Endodermal cell (in vitro differentiated cells): ENCODE measurements at regions not wholly inside any gene's neighbourhood (a gene's known extent, or its start where the extent isn't known, plus 50 kb on each side); places are given as distances from the start of the nearest gene placed in this dataset.

Source experiments
- DNase-seq: peaks from one replicate; pipeline ENCODE4 v3.0.0-alpha.2; 2017
- H3K27ac ChIP-seq: 2 replicates; pipeline ENCODE4 v1.5.1; 2013; ENCODE audit warnings: mild to moderate bottlenecking, low read depth, low read length, moderate library complexity
- H3K27me3 ChIP-seq: 2 replicates; pipeline ENCODE4 v1.6.1; 2013; ENCODE audit warnings: mild to moderate bottlenecking, low read length, moderate library complexity; ENCODE audit not compliant: insufficient read depth, control insufficient read depth, poor library complexity, severe bottlenecking
- H3K36me3 ChIP-seq: 2 replicates; pipeline ENCODE4 v1.7.0; 2013; ENCODE audit warnings: mild to moderate bottlenecking, low read length, moderate library complexity; ENCODE audit not compliant: control insufficient read depth, insufficient read depth
- H3K4me1 ChIP-seq: one replicate; pipeline ENCODE4 v1.7.0; 2013; ENCODE audit warnings: low read length; ENCODE audit not compliant: control insufficient read depth, insufficient read depth
- H3K4me3 ChIP-seq: 2 replicates; pipeline ENCODE4 v1.5.1; 2013; ENCODE audit warnings: mild to moderate bottlenecking, low read length, moderate library complexity
- H3K9ac ChIP-seq: 2 replicates; pipeline ENCODE4 v1.6.1; 2013; ENCODE audit warnings: mild to moderate bottlenecking, low read length, moderate library complexity; ENCODE audit not compliant: poor library complexity, severe bottlenecking; ENCODE audit errors: extremely low read depth
- H3K9me3 ChIP-seq: 2 replicates; pipeline ENCODE4 v1.6.1; 2013; ENCODE audit warnings: mild to moderate bottlenecking, low read length, moderate library complexity; ENCODE audit not compliant: control insufficient read depth
- H3K27ac Mint-ChIP-seq: 2 replicates; pipeline ENCODE4 v1.8.0; 2020; ENCODE audit warnings: mixed read lengths
- H3K27me3 Mint-ChIP-seq: 2 replicates; pipeline ENCODE4 v1.8.0; 2021; ENCODE audit warnings: mild to moderate bottlenecking, mixed read lengths; ENCODE audit not compliant: insufficient read depth
- H3K36me3 Mint-ChIP-seq: 2 replicates; pipeline ENCODE4 v1.8.0; 2020; ENCODE audit warnings: low read depth, mixed read lengths
- H3K4me1 Mint-ChIP-seq: 2 replicates; pipeline ENCODE4 v1.8.0; 2020; ENCODE audit warnings: mixed read lengths
- H3K4me3 Mint-ChIP-seq: 2 replicates; pipeline ENCODE4 v1.8.0; 2020; ENCODE audit warnings: mild to moderate bottlenecking, moderate library complexity, mixed read lengths
- H3K9me3 Mint-ChIP-seq: 2 replicates; pipeline ENCODE4 v1.8.0; 2020; ENCODE audit warnings: mild to moderate bottlenecking, mixed read lengths
- WGBS, 2 experiments: methylation state at CpG; one replicate each; pipeline versions ENCODE4 v1.1.5 to v1.1.7; 2013; ENCODE audit warnings: missing lambda C conversion rate in 2 of 2, mixed read lengths in 1 of 2; ENCODE audit not compliant: insufficient coverage in 1 of 2, insufficient read length in 1 of 2; 5-methylcytosine and 5-hydroxymethylcytosine counted together
- TF ChIP-seq, protein P1 (sequence below): fragments of 200-600 bp; sonication (generic); conservative IDR thresholded peaks from 2 replicates; pipeline ENCODE4 v1.5.0; 2021; ENCODE audit warnings: antibody characterized with exemption, mild to moderate bottlenecking

DNA sequence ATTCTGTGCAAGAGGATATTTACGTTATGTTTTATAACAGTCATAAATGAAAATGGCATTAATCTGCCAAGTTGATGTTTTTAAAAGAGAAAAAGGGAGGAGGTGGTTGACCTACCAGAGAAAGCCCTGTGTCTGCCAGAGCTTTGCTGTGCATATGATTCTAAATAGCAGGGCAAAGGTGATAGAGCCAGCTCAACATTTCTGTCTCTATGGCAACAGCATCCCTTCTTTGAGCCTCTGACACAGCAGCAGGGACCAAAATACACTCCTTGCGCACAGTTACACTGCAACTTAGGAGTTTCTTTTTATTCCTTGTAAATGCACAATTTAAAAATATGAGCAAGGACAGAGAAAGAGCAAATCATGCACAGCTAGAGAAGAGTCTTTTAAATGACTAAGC, 133.3 kb upstream of the RAI2 start:
- H3K27me3 ChIP-seq = no peaks in the 10 kb centered on the region
- Mint-ChIP-seq H3K9me3 (peaks cover 29% of the 10 kb centered on the region), H3K27me3 (no peaks in the 10 kb centered on the region), H3K27ac (no peak overlapping the region), H3K36me3 (no peaks in the 10 kb centered on the region), H3K4me3 (no peak overlapping the region), H3K4me1 (peaks cover 10% of the 10 kb centered on the region)
- H3K9ac ChIP-seq = no peak overlapping the region
- H3K27ac ChIP-seq = no peak overlapping the region
- H3K36me3 ChIP-seq = no peaks in the 10 kb centered on the region
- TF ChIP-seq, protein P1, sequence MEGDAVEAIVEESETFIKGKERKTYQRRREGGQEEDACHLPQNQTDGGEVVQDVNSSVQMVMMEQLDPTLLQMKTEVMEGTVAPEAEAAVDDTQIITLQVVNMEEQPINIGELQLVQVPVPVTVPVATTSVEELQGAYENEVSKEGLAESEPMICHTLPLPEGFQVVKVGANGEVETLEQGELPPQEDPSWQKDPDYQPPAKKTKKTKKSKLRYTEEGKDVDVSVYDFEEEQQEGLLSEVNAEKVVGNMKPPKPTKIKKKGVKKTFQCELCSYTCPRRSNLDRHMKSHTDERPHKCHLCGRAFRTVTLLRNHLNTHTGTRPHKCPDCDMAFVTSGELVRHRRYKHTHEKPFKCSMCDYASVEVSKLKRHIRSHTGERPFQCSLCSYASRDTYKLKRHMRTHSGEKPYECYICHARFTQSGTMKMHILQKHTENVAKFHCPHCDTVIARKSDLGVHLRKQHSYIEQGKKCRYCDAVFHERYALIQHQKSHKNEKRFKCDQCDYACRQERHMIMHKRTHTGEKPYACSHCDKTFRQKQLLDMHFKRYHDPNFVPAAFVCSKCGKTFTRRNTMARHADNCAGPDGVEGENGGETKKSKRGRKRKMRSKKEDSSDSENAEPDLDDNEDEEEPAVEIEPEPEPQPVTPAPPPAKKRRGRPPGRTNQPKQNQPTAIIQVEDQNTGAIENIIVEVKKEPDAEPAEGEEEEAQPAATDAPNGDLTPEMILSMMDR = no peak
- H3K4me3 ChIP-seq = no peak overlapping the region
- H3K9me3 ChIP-seq = no peaks in the 10 kb centered on the region
- 94% methylated on average over 2 of the region's 2 CpGs; no CpG with 5 or more reads in 1 of the 2 experiments for WGBS, 2 experiments
- no peak for DNase-seq
- H3K4me1 ChIP-seq = no peaks in the 10 kb centered on the region

DNA sequence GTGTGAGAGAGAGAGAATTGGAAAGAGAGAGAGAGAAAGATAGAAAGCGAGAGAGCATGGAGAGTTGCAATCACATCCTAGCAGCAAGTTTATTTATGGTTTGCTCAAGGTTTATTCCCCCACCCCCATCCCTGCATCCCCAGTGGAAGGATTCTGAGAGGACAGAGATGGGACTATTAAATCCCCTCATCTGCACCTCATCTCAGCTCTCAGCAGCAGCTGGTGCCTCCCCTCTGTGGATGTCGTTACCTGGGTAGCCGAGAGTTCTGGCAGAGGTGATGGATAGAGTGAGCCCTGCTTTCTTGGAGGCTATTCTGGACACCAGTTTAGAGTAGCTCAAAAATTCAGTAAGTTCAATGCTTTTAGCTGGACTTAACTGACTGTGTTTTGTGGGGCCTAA, 132.0 kb upstream of the RAI2 start:
- WGBS, 2 experiments = 93% methylated on average over 2 of the region's 3 CpGs; no CpG with 5 or more reads in 1 of the 2 experiments
- Histone ChIP-seq H3K4me3 (no peak overlapping the region), H3K9ac (no peak overlapping the region), H3K27ac (no peak overlapping the region), H3K4me1 (no peaks in the 10 kb centered on the region), H3K9me3 (no peaks in the 10 kb centered on the region), H3K36me3 (no peaks in the 10 kb centered on the region), H3K27me3 (no peaks in the 10 kb centered on the region)
- H3K4me1 Mint-ChIP-seq = peaks cover 12% of the 10 kb centered on the region
- TF ChIP-seq, protein P1 = no peak
- H3K27me3 Mint-ChIP-seq = no peaks in the 10 kb centered on the region
- no peak overlapping the region for H3K4me3 Mint-ChIP-seq
- no peak overlapping the region for H3K27ac Mint-ChIP-seq
- no peaks in the 10 kb centered on the region for H3K36me3 Mint-ChIP-seq
- H3K9me3 Mint-ChIP-seq = peaks cover 25% of the 10 kb centered on the region
- no peak for DNase-seq

DNA sequence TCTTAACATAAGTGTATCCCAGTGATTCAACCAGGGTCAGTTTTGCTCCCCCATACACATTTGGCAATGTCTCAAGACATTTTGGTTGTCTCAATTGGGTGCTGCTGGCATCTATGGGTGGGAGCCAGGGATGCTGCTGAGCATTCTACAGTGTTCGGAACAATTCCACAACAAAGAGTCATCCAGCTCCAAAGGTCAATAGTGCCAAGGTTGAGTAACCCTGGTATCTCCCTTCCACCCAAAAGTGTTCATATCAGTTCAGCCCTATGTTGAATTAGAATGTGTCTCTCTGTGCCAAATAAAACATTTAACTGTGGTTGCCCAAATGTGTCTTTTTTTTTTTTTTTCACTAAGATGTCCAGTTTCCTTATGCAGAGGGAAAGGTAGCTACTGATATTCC, 129.4 kb upstream of the RAI2 start:
- no peaks in the 10 kb centered on the region for H3K27me3 ChIP-seq
- no peak overlapping the region for H3K9ac ChIP-seq
- H3K36me3 ChIP-seq = no peaks in the 10 kb centered on the region
- TF ChIP-seq, protein P1 = no peak
- Mint-ChIP-seq H3K4me3 (no peak overlapping the region), H3K9me3 (peaks cover 35% of the 10 kb centered on the region), H3K27ac (no peak overlapping the region), H3K27me3 (no peaks in the 10 kb centered on the region), H3K4me1 (peaks cover 17% of the 10 kb centered on the region), H3K36me3 (no peaks in the 10 kb centered on the region)
- H3K4me1 ChIP-seq = no peaks in the 10 kb centered on the region
- no peaks in the 10 kb centered on the region for H3K9me3 ChIP-seq
- WGBS, 2 experiments = 88 to 100% methylated on average over 1 of the region's 1 CpG
- H3K27ac ChIP-seq = no peak overlapping the region
- no peak for DNase-seq
- H3K4me3 ChIP-seq = no peak overlapping the region
